ENCODE measurements at regions not wholly inside any gene's neighbourhood (a gene's known extent, or its start where the extent isn't known, plus 50 kb on each side); places are given as distances from the start of the nearest gene placed in this dataset.
"Not testable (repeated sequence)": the region's sequence is repeated elsewhere in the genome, so short reads cannot be mapped to it uniquely, and the experiment has no call there.

- not testable (repeated sequence) for DNase-seq
Observed at GRCh38 chr12:19921716-19922115, 446.6 kb upstream of the PDE3A start.

DNA sequence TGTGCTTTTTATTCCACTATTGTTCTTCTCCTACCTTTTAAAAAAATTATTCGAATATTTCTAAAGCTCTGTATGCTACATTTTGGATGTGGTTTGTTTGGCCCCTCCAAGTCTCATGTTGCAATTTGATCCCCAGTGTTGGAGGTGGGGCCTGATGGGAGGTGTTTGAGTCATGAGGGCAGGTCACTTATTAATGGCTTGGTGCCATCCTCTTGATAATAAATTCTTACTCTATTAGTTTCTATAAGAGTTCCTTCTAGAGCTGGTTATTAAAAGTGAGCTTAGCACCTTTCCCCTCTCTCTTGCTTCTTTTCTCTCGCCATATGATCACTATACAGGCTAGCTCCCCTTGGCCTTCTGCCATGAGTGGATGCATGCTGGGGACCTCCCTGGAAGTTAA, 445.6 kb upstream of the PDE3A start:
- DNase-seq = no peak

- no peak for DNase-seq
Observed at GRCh38 chr12:19924360-19924759, 444.0 kb upstream of the PDE3A start.

- DNase-seq = no peak
Observed at GRCh38 chr12:19925841-19926240, 442.5 kb upstream of the PDE3A start.

DNA sequence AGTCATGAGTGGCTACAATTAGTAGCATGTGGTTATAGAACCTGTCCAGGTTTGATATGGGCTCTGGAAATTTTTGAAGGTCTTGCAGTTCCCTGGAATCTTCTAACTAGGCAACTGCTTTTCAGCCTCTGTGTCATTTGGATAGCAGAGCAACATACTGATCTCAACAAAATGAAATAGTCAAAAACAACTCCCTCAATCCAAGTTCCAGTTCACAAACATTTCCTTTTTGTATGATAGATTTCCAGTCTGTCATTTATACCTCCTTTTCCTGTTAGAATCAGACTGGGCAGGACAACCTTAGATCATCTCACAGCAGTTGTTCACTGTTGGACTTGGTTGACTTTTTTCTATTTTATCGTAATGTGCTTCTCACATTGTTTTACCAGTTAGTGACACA, 442.1 kb upstream of the PDE3A start:
- DNase-seq = no peak

- no peak for DNase-seq
Observed at GRCh38 chr12:19927661-19928060, 440.7 kb upstream of the PDE3A start.

- DNase-seq = no peak
Observed at GRCh38 chr12:19932413-19932812, 435.9 kb upstream of the PDE3A start.

DNA sequence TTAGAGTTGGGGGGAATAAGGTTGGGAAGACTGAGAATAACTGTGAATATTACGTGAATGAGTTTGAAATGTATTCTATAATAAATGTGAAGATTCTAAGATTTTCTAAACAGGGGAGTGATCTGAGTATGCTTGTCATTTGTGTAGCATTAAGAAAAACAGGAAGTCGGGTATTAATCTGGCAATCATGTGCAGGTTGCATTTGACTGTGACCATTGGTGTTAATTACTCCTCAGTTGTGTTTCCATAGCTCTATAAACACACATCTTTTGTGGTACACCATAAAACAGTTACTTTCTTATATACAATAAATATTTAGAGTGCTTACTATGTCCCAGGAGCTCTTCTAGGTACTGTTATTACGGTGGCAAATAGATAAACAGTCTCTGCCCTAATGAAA, 434.4 kb upstream of the PDE3A start:
- no peak for DNase-seq

DNA sequence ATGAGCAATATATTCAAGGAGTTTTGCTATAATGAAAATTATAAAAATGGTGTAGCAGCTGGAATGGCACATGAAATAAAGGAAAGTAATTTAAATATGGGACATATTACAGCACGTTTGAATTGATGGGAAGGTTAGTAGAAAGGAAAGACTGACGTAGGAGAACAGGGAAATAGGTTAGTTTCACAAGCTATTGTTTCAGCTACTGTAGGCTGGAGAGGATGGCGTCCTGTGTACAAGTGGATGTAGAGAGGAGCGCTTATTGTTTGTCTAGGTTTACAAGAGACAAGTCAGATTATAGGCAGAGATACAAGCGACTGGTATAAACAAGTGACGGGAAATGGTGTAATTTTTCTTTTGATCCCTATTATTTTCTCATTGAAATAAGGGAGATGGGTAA, 431.2 kb upstream of the PDE3A start:
- no peak for DNase-seq

DNA sequence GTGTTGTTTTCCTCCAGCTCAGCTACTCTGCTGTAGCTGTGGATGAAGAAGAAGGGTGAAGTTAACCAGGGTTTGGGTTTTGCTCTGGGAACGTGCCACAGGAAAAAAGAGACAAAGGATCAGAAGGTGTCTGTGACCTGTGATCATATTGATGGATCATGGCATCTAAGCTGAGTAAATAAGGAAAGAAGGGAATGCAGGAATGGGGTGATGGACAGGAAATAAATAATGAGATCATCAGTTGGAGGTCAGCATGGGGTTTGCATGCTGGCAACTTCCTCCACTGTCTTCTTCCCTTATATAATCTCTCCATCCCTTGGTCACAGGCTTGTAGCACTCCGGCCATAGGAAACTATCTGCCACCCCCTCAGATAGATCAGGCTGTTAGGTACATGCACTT, 430.3 kb upstream of the PDE3A start:
- DNase-seq = no peak

DNA sequence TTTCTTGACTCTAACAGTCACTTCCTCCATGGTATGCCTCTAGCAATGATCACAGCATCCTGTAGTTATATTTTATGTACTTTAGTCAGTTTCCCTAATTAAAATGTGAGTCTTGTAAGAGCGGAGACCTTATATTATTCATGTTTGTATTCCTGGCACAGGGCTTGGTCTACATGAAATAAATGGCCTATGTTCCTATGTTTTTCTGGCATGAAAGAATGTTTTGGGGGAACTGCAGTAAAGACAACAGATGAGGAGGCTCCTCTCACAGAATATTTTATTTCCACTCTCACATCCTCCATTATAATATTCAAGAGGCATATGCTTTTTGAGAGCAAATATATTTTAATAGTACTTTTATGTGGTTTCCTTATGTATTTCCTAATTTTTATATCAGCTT, 429.8 kb upstream of the PDE3A start:
- DNase-seq = no peak

GRCh38 chr12:19940267-19940666, 428.1 kb upstream of the PDE3A start:
- DNase-seq = no peak

GRCh38 chr12:19941096-19941495, 427.2 kb upstream of the PDE3A start:
- no peak for DNase-seq

DNA sequence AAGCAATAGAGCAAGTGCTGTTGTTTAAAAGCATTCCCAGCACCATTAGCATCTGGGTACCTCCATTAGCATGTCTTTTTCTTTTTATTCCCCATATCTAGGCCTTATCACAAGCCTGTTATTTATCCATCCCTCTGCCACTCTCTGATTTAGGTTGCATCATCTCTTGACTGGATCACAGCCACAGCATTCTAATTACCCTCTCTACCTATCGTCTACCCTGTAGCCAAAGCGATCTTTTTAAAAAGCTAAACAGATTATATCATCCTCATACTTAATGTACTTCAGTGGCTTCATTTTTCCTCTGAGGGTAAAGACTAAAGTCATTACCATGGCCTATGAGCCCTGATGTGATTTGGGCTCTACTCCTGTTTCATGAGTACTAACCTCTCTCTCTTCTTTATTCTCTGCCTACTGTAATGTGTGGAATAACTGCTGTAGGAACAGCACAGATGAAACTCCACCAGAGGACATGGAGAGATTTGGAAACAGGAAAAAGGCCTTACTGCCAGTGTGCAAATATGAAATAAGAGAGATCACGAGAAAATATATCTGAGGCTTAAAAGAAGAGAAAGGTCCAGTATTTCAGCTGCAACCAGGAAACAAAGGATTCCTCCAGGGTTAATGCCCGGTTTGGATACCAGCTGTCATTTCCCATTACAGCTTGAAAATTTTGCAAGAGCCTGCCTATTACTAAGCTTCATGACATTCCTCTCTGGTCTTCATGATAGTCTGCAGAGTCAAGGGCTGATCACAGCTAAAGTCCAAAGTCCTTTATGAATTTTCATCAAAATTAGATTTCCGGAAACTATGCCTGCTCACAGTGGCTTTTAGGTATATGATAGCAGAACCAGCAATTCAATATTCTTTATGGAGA, 422.5 kb upstream of the PDE3A start:
- no peak for DNase-seq

DNA sequence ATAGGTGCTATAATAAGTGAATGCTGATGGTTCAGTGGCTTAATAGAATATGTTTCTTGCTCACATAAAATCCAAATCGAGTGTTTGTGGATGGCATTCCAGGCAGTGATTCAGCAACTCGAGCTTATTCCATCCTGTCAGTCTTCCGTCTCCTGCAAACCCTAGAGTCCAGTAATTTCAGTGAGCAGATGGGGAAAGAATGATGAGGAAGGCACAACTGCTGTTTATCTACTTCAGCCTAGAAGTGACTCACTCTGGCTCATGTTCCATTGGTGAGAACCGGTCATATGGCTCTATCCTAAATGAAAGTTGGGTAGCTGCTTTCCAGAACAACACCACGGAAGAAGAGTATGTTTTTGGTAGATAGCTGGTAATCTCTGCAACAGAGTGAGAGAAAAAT, 421.8 kb upstream of the PDE3A start:
- no peak for DNase-seq

- DNase-seq = no peak
Observed at GRCh38 chr12:19947344-19947743, 421.0 kb upstream of the PDE3A start.

- no peak for DNase-seq
Observed at GRCh38 chr12:19951664-19952063, 416.7 kb upstream of the PDE3A start.

GRCh38 chr12:19953734-19954133, 414.6 kb upstream of the PDE3A start:
- no peak for DNase-seq

DNA sequence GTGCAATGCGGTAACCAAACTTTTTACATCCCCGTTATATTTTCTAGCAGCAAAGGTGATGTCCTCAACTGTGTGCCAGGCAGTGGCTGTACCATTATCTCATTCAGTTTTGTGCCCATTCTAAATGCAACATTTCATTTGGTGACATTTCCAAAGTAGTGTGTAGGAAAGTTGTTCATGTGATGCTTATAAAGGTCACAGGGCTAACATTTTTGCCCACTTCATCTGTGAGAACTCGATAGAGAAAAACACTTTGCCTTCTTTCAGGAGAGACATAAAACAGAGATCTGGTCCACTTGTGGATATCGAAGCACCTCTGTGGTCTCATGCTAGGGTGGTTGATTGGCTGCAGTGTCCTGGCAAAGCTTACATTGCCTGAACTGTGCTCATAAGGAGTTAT, 414.2 kb upstream of the PDE3A start:
- no peak for DNase-seq

DNA sequence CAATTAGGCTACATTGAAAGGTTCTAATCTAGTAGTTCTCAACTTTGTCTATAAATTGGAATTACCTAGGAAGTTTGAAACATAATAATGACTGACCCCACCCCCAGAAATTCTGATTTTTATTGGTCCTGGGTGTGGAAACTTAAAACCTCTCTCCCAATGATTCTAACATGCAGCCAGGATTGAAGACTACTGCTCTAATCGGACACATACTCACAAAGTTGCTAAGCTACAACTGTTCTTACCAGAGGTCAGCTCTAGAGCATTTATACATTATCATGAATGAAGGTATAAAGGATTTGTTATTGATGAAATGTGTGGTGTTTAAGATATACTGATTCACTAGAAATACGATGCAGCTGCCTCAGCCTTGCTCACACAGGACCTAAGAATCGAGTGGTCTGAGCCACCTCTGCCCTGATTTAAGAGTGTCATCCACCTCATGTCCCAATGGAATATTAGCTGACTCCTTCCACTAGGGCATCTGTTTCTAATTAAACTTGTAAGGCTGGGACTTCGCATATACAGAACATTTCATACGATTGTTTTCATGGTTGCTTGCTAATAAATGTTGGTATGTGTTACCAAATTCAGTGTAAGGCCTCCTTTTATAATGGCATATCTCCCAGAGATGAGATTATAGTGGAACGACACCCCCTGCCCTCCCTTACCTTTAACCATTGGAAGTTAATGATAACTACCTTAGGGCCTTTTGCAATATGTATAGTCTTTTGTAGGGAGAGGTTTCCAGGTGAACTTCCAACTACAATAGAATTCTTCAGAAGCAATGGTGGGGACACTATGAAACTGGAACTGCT, 410.8 kb upstream of the PDE3A start:
- no peak for DNase-seq

DNA sequence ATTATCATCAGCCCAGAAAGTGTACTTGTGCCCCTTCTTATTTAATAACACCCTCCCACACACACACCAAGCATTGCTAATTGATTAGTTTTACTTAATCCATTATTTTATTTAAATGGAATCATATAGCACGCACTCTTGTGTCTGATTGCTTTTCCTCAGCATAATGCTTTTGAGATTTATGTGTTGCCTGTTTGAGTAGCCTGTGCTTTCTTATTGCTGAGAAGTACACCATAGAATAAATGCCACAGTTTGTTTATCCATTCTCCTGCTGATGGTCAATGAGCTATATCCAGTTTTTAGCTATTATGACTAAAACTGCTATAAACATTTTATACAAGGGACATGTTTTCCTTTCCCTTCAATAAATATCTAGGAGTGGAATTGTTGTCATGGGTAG, 409.9 kb upstream of the PDE3A start:
- no peak for DNase-seq

GRCh38 chr12:19959353-19959752, 409.0 kb upstream of the PDE3A start:
- DNase-seq = no peak

DNA sequence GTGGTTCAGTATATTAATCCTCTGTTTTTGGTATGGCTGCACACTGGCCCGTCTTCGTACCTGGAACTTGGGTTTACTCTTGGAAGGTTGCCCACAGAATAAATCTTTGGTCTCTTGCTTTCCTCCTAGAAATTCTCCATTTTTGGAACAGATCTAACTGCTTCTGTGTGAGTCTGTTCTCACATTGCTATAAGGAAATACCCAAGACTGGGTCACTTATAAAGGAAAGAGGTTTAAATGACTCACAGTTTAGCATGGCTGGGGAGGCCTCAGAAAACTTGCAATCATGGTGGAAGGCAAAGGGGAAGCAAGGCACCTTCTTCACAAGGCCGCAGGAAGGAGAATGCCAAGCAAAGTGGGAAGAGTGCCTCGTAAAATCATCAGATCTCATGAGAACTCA, 407.8 kb upstream of the PDE3A start:
- DNase-seq = no peak

GRCh38 chr12:19962192-19962591, 406.1 kb upstream of the PDE3A start:
- DNase-seq = no peak
